ENCODE measurements at regions not wholly inside any gene's neighbourhood (a gene's known extent, or its start where the extent isn't known, plus 50 kb on each side); places are given as distances from the start of the nearest gene placed in this dataset.
"Not testable (repeated sequence)": the region's sequence is repeated elsewhere in the genome, so short reads cannot be mapped to it uniquely, and the experiment has no call there.

GRCh38 chrY:7358103-7358752 lies 446.7 kb upstream of the AMELY start:
- no peak for DNase-seq
- Histone ChIP-seq H3K4me3 (no peak overlapping the region), H3K27me3 (no peaks in the 10 kb centered on the region), H3K9me3 (no peaks in the 10 kb centered on the region), H3K36me3 (peaks cover 9% of the 10 kb centered on the region)

DNA sequence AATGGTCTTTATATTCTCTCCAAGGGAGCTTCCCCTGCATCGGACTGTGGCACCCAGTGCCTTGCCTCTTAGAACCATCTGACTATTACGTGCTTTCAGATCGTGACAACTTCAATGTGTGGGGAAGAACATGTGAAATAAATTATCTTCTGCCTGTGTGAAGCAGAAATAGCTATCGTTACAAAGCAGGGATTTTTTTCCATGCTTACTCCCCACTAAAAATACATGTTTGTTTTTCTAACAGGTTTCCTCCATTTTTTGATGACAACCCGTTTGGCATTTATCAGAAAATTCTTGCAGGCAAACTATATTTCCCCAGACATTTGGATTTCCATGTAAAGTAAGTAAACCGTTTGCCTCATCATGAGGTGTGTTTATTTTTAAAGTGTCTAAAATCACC lies 444.3 kb upstream of the AMELY start:
- not testable (repeated sequence) for H3K9me3 ChIP-seq, DNase-seq, H3K4me3 ChIP-seq, H3K27me3 ChIP-seq
- peaks cover 16% of the 10 kb centered on the region for H3K36me3 ChIP-seq

- no peaks in the 10 kb centered on the region for H3K27me3 ChIP-seq
- peak; percentile 12 for DNase-seq
- H3K4me3 ChIP-seq = no peak overlapping the region
- no peaks in the 10 kb centered on the region; the same call in none of the 2 replicates for H3K36me3 ChIP-seq
- no peaks in the 10 kb centered on the region for H3K9me3 ChIP-seq
These were observed 433.1 kb upstream of the AMELY start for GRCh38 chrY:7344661-7345060.

DNA sequence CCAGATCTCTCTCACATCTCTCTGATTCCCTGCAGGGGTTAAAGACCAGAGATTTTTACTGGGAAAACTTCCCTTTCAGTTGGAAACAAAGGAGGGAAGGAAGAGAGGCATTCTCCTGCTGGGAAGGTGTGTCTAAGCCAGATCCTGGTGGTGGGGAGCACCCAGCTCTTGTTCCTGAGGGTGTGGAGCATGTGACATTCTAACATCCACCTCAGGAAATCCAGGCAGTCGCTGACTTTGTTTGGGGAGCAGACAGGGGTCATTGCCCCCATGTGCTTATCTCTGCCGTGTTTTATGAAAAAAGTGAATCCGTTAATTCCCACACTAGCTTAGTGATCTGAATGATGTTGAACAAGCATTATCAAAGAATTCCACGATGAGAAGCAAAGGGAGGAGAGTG lies 431.7 kb upstream of the AMELY start:
- H3K4me3 ChIP-seq = no peak overlapping the region
- peaks cover 3% of the 10 kb centered on the region for H3K36me3 ChIP-seq
- no peaks in the 10 kb centered on the region for H3K27me3 ChIP-seq
- H3K9me3 ChIP-seq = no peaks in the 10 kb centered on the region
- no peak for DNase-seq

DNA sequence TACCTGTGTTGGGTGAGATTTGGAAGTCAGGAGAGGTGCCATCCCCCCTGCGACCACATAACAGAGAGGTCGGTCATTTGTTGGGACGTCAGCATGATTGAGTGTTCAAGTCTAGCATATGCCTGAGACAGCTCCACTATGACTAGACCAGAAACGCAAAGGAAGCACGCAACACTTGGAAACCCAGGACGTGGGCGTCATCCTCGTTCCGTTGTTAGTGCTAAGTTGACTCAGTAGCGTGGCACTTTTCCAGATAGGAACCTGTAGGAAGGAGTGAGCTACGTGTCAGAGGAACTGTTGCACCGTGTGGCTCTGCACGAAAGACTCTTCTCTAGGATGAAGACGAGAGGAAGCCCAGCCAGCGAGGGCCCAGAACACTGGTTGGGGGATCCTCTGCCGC lies 431.2 kb upstream of the AMELY start:
- H3K9me3 ChIP-seq, H3K4me3 ChIP-seq, H3K36me3 ChIP-seq, H3K27me3 ChIP-seq, DNase-seq: not testable (repeated sequence)

- Histone ChIP-seq H3K27me3 (no peaks in the 10 kb centered on the region), H3K4me3 (no peak overlapping the region), H3K9me3 (no peaks in the 10 kb centered on the region), H3K36me3 (peaks cover 3% of the 10 kb centered on the region)
- DNase-seq = no peak
These were observed 428.0 kb upstream of the AMELY start for GRCh38 chrY:7339391-7340087.

- Histone ChIP-seq H3K36me3 (peaks cover 6% of the 10 kb centered on the region), H3K27me3 (no peaks in the 10 kb centered on the region), H3K4me3 (no peak overlapping the region), H3K9me3 (no peaks in the 10 kb centered on the region)
- DNase-seq = no peak
These were observed 424.7 kb upstream of the AMELY start for GRCh38 chrY:7336023-7336873.

DNA sequence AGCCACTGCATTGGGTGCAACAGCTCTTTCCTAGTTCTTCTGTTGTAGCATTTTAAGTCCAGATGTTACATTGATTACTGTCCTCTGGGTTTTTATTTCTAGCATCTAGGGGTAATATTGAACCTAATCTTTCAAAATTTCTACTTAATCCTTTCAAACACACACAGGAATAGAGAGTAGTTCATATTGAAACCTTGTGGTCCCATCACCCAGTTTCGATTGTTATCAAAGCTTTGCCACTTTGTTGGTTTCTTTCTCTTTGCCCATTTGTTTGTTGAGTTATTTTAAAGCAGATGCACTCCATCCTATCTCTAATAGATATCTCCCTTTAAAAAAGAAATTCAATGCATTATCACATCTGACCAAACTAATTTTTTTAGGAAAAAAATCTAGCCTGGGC lies 422.9 kb upstream of the AMELY start:
- no peak for DNase-seq
- H3K27me3 ChIP-seq = no peaks in the 10 kb centered on the region
- peaks cover 5% of the 10 kb centered on the region for H3K36me3 ChIP-seq
- no peak overlapping the region for H3K4me3 ChIP-seq
- H3K9me3 ChIP-seq = no peaks in the 10 kb centered on the region

DNA sequence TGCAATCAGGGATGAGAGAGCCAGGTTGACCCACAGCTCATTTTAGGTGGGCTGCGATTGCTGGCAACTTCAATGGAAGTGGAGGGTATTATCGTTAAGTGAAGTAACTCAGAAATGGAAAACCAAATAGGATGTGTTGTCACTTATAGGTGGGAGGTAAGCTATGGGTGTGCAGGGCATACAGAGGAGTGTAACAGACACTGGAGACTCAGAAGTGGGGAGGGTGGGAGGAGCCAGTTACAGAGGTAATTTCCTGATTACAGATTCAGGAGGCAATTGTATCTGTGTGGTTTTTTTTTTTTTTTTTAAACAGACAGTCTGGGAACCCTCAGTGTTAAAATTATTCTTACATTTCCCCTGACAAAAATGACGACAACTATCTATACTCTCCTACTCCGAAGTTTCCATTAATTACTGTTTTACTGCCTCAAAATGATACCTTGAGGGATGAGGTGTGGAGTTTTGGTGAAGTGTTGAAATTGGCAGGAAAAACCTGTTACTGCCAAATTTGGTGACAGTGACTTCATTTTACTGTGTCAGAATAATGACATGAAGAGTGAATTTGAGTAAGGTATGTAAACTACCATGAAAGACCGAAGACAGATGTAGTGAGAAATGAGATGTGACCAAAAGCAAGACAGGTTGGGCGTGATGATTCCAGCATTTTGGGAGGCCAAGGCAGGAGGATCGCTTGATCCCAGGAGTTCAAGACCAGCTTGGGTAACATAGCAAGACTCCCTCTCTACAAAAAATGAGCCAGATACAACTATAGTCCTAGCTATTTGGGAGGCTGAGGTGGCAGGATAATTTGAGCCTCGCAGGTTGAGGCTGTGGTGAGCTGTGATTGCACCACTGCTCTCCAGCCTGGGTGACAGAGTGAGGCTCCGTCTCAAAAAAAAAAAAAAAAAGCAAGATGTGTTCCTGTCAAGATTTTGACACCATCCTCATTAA lies 415.0 kb upstream of the AMELY start:
- H3K9me3 ChIP-seq = no peaks in the 10 kb centered on the region
- H3K27me3 ChIP-seq = no peaks in the 10 kb centered on the region
- DNase-seq = no peak
- H3K4me3 ChIP-seq = no peak overlapping the region
- H3K36me3 ChIP-seq = peaks cover 2% of the 10 kb centered on the region; the same call in 1 of the 2 replicates

DNA sequence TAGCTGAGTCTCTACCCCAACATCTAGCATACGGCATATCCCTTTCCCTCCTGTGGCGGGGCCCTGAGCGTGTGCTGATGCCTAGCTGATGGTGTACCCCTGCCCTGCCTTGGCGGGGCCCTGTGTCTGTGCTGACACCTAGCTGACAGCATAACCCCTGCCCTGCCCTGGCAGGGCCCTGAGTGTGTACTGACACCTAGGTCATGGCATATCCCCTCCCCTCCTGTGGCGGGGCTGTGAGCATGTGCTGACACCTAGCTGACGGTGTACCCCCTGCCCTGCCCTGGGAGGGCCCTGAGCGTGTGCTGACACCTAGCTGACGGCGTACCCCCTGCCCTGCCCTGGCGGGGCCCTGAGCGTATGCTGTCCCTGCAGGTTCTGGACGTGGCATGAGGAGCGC lies 414.0 kb upstream of the AMELY start:
- Histone ChIP-seq H3K9me3 (no peaks in the 10 kb centered on the region), H3K4me3 (no peak overlapping the region), H3K27me3 (no peaks in the 10 kb centered on the region), H3K36me3 (peaks cover 2% of the 10 kb centered on the region; the same call in 1 of the 2 replicates)
- no peak for DNase-seq

- DNase-seq = no peak
- Histone ChIP-seq H3K36me3 (peaks cover 2% of the 10 kb centered on the region; the same call in 1 of the 2 replicates), H3K9me3 (no peaks in the 10 kb centered on the region), H3K4me3 (no peak overlapping the region), H3K27me3 (no peaks in the 10 kb centered on the region)
These were observed 409.2 kb upstream of the AMELY start for GRCh38 chrY:7320751-7321150.

DNA sequence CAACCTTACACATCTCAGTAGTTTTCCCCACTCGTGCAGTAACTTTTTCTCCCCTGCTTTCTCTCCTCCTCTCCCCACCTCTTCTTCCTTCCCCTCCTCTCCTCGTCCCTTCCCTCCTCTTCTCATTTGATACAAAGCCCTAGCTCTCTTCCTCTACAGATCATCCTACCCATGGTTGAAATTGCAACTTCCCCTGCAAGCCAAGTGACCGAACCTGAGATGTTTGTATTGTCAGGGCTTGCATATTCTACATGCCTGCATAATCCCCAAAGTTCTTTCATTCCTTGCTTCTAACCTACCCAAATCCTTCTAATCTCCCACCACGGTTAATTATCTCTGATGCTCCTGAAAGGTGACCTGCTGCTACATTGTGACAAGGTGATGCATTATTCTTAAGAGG lies 408.6 kb upstream of the AMELY start:
- not testable (repeated sequence) for H3K36me3 ChIP-seq, H3K9me3 ChIP-seq, H3K27me3 ChIP-seq, DNase-seq, H3K4me3 ChIP-seq

DNA sequence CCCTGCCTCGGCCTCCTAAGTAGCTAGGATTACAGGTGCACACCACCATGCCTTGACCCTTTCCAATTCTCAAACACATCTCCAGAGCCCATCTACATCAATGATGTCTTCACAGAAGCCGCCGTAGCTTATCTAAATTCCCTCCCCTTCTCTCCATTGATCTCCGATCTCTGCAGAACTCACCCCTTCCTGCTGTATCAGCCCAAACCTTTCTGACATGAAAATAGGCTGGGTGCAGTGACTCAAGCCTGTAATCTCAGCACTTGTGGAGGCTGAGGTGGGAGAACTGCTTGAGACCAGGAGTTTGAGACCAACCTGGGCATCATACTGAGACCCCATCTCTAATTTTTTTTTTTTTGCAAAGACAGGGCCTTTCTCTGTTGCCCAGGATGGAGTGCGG lies 406.6 kb upstream of the AMELY start:
- no peak for DNase-seq
- no peaks in the 10 kb centered on the region for H3K27me3 ChIP-seq
- H3K9me3 ChIP-seq = no peaks in the 10 kb centered on the region
- H3K36me3 ChIP-seq = no peaks in the 10 kb centered on the region; the same call in 1 of the 2 replicates
- H3K4me3 ChIP-seq = no peak overlapping the region

DNA sequence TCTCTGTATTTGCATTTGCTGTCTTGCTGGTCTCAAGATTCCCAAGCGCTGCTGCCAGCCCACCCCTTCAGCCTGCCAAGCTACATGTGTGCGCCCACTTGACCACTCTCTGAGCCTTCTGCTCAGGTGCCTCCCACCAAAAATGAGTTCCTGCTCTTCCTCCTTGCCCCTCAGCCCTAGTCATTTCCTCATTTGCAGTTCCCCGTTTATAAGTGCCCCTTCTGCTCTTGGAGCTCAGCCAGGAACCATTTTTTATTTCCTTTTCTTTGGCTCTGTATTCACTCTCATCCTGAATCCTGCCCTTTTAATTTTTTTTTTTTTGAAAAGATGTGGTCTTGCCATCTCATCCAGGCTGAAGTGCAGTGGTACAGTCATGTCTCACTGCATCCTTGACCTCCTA lies 406.0 kb upstream of the AMELY start:
- Histone ChIP-seq H3K27me3 (no peaks in the 10 kb centered on the region), H3K4me3 (no peak overlapping the region), H3K36me3 (no peaks in the 10 kb centered on the region; the same call in 1 of the 2 replicates), H3K9me3 (no peaks in the 10 kb centered on the region)
- no peak for DNase-seq

GRCh38 chrY:7310482-7311269 lies 399.1 kb upstream of the AMELY start:
- DNase-seq = no peak
- no peak overlapping the region for H3K4me3 ChIP-seq

GRCh38 chrY:7308816-7309215 lies 397.3 kb upstream of the AMELY start:
- Histone ChIP-seq H3K4me3 (no peak overlapping the region), H3K27me3 (no peaks in the 10 kb centered on the region), H3K9me3 (no peaks in the 10 kb centered on the region), H3K36me3 (peaks cover 8% of the 10 kb centered on the region; the same call in 1 of the 2 replicates)
- no peak for DNase-seq

More at GRCh38 chrY:7310482-7311269, 399.1 kb upstream of the AMELY start:
- Histone ChIP-seq H3K9me3 (no peaks in the 10 kb centered on the region), H3K36me3 (peaks cover 3% of the 10 kb centered on the region; the same call in 1 of the 2 replicates), H3K27me3 (no peaks in the 10 kb centered on the region)

Measured in MG63 (cell line).